ENCODE measurements at regions not wholly inside any gene's neighbourhood (a gene's known extent, or its start where the extent isn't known, plus 50 kb on each side); places are given as distances from the start of the nearest gene placed in this dataset.
"Not testable (repeated sequence)": the region's sequence is repeated elsewhere in the genome, so short reads cannot be mapped to it uniquely, and the experiment has no call there.

DNA sequence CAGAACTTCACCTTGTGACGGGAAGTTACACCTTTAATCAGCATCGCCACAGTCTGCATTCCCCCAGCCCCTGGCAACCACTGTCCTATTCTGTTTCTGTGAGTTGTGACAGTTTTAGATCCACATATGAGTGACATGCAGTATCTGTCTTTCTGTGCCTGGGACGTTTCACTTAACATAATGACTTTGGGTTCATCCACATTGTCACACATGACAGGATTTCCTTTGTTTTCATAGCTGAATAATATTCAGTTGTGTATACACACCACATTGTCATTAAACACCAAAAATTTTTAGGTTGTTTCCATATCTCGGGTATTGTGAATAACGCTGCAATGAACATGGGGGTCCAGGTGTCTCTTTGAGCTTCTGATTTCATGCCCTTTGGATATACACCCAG, 62.6 kb upstream of the BDH1 start:
- TF ChIP-seq, protein P1, sequence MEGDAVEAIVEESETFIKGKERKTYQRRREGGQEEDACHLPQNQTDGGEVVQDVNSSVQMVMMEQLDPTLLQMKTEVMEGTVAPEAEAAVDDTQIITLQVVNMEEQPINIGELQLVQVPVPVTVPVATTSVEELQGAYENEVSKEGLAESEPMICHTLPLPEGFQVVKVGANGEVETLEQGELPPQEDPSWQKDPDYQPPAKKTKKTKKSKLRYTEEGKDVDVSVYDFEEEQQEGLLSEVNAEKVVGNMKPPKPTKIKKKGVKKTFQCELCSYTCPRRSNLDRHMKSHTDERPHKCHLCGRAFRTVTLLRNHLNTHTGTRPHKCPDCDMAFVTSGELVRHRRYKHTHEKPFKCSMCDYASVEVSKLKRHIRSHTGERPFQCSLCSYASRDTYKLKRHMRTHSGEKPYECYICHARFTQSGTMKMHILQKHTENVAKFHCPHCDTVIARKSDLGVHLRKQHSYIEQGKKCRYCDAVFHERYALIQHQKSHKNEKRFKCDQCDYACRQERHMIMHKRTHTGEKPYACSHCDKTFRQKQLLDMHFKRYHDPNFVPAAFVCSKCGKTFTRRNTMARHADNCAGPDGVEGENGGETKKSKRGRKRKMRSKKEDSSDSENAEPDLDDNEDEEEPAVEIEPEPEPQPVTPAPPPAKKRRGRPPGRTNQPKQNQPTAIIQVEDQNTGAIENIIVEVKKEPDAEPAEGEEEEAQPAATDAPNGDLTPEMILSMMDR (conservative IDR thresholded peaks at IDR 0.05) = not testable (repeated sequence)
- not testable (repeated sequence) for TF ChIP-seq EZH2 (IDR thresholded peaks at IDR 0.05; ENCODE audit: low read depth)
